ENCODE measurements at regions not wholly inside any gene's neighbourhood (a gene's known extent, or its start where the extent isn't known, plus 50 kb on each side); places are given as distances from the start of the nearest gene placed in this dataset.
"Not testable (repeated sequence)": the region's sequence is repeated elsewhere in the genome, so short reads cannot be mapped to it uniquely, and the experiment has no call there.

GRCh38 chr1:120654114-120654513 is 69.6 kb upstream of the NBPF26 start:
- H3K4me3 ChIP-seq (ENCODE audit: insufficient read depth, low read depth, low read length); H2AFZ ChIP-seq (replicated peaks; ENCODE audit: low read length, poor library complexity); H2AK9ac ChIP-seq (replicated peaks; ENCODE audit: low read depth, low read length, poor library complexity); in situ Hi-C loops (cut with MboI; ENCODE audit: low sequenced_read_pairs); dilution Hi-C loops (cut with HindIII; ENCODE audit: low sequenced_read_pairs, unreplicated experiment); H2BK15ac ChIP-seq (ENCODE audit: low read depth, low read length); H2BK120ac ChIP-seq (ENCODE audit: low read depth, low read length); DNase-seq; H3K56ac ChIP-seq (ENCODE audit: extremely low read depth, insufficient read depth, low read length); H3K4me2 ChIP-seq (ENCODE audit: low read depth, low read length); H3K9me1 ChIP-seq (ENCODE audit: insufficient read depth, low read length); intact Hi-C loops (cut with micrococcal nuclease); CTCF ChIA-PET; H3K23ac ChIP-seq (ENCODE audit: low read depth, low read length); BruUV-seq (replicated peaks); H4K8ac ChIP-seq (ENCODE audit: low read depth in 2 of 2, low read length in 2 of 2); H4K5ac ChIP-seq (ENCODE audit: low read depth, low read length); H3K18ac ChIP-seq (ENCODE audit: low read depth, low read length); H3K4me1 ChIP-seq (ENCODE audit: control insufficient read depth, insufficient read depth, low read length); H2BK20ac ChIP-seq (ENCODE audit: low read depth, low read length); H3K14ac ChIP-seq (replicated peaks; ENCODE audit: low read depth, low read length); H3K79me1 ChIP-seq (ENCODE audit: low read depth in 1 of 2, low read length in 2 of 2); H3K9ac ChIP-seq (ENCODE audit: low read depth, low read length); H3K9me3 ChIP-seq (ENCODE audit: control insufficient read depth, insufficient read depth, low read length); H3K27me3 ChIP-seq (ENCODE audit: control insufficient read depth, insufficient read depth, low read length); H3K36me3 ChIP-seq (ENCODE audit: control insufficient read depth, insufficient read depth, low read length); H4K91ac ChIP-seq (ENCODE audit: insufficient read depth, low read depth, low read length); ATAC-seq (ENCODE audit: low read depth); H2BK5ac ChIP-seq (ENCODE audit: low read depth, low read length, poor library complexity, severe bottlenecking); H3K27ac ChIP-seq (ENCODE audit: insufficient read depth, low read length); H2AK5ac ChIP-seq (ENCODE audit: low read depth, low read length); POLR2A ChIA-PET (ENCODE audit: unreplicated experiment); H4K20me1 ChIP-seq (ENCODE audit: insufficient read depth, low read length); H3K4ac ChIP-seq (ENCODE audit: low read depth, low read length): not testable (repeated sequence)
- no CpG with 5 or more reads among the region's 6 CpGs for WGBS, 2 experiments (ENCODE audit: extremely low coverage in 2 of 2, insufficient read length in 1 of 2)

GRCh38 chr1:120655394-120655793 is 68.4 kb upstream of the NBPF26 start:
- H3K9me1 ChIP-seq (ENCODE audit: insufficient read depth, low read length); H2AFZ ChIP-seq (replicated peaks; ENCODE audit: low read length, poor library complexity); H3K4ac ChIP-seq (ENCODE audit: low read depth, low read length); DNase-seq; in situ Hi-C loops (cut with MboI; ENCODE audit: low sequenced_read_pairs); H4K91ac ChIP-seq (ENCODE audit: insufficient read depth, low read depth, low read length); H3K4me3 ChIP-seq (ENCODE audit: insufficient read depth, low read depth, low read length); CTCF ChIA-PET; H3K23ac ChIP-seq (ENCODE audit: low read depth, low read length); POLR2A ChIA-PET (ENCODE audit: unreplicated experiment); BruUV-seq (replicated peaks); H3K4me2 ChIP-seq (ENCODE audit: low read depth, low read length); H4K20me1 ChIP-seq (ENCODE audit: insufficient read depth, low read length); H3K27ac ChIP-seq (ENCODE audit: insufficient read depth, low read length); H2BK5ac ChIP-seq (ENCODE audit: low read depth, low read length, poor library complexity, severe bottlenecking); H4K5ac ChIP-seq (ENCODE audit: low read depth, low read length); H3K9me3 ChIP-seq (ENCODE audit: control insufficient read depth, insufficient read depth, low read length); H4K8ac ChIP-seq (ENCODE audit: low read depth in 2 of 2, low read length in 2 of 2); H2BK15ac ChIP-seq (ENCODE audit: low read depth, low read length); H2AK5ac ChIP-seq (ENCODE audit: low read depth, low read length); H2AK9ac ChIP-seq (replicated peaks; ENCODE audit: low read depth, low read length, poor library complexity); H3K4me1 ChIP-seq (ENCODE audit: control insufficient read depth, insufficient read depth, low read length); H3K14ac ChIP-seq (replicated peaks; ENCODE audit: low read depth, low read length); H3K9ac ChIP-seq (ENCODE audit: low read depth, low read length); dilution Hi-C loops (cut with HindIII; ENCODE audit: low sequenced_read_pairs, unreplicated experiment); H2BK120ac ChIP-seq (ENCODE audit: low read depth, low read length); H2BK20ac ChIP-seq (ENCODE audit: low read depth, low read length); H3K79me1 ChIP-seq (ENCODE audit: low read depth in 1 of 2, low read length in 2 of 2); H3K27me3 ChIP-seq (ENCODE audit: control insufficient read depth, insufficient read depth, low read length); intact Hi-C loops (cut with micrococcal nuclease); H3K18ac ChIP-seq (ENCODE audit: low read depth, low read length); H3K36me3 ChIP-seq (ENCODE audit: control insufficient read depth, insufficient read depth, low read length); H3K56ac ChIP-seq (ENCODE audit: extremely low read depth, insufficient read depth, low read length); ATAC-seq (ENCODE audit: low read depth): not testable (repeated sequence)
- WGBS, 2 experiments (ENCODE audit: extremely low coverage in 2 of 2, insufficient read length in 1 of 2): no CpG with 5 or more reads among the region's 8 CpGs

All from IMR-90 (cell line).